ENCODE measurements at regions not wholly inside any gene's neighbourhood (a gene's known extent, or its start where the extent isn't known, plus 50 kb on each side); places are given as distances from the start of the nearest gene placed in this dataset.

DNA sequence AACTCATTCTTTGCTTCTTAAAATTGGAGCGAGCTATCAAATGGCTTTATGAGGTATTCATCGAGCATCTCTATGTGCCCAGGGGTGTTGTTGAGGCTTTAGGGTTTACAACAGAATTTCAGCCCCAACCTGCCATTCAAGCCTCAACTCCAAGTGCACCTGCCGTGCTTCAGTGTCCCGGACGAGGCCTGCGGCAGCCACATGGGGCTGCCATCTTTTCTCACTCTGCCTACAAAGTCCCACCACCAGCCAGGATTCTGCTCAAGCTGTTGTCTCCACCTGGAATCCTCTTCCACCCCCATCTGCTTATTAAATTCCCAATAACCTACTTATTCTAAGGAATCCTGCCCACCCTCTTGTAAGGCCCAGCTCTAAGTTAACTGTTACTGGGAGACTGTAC is 242.4 kb downstream of the OPA1 start:
- TF ChIP-seq, protein P1, sequence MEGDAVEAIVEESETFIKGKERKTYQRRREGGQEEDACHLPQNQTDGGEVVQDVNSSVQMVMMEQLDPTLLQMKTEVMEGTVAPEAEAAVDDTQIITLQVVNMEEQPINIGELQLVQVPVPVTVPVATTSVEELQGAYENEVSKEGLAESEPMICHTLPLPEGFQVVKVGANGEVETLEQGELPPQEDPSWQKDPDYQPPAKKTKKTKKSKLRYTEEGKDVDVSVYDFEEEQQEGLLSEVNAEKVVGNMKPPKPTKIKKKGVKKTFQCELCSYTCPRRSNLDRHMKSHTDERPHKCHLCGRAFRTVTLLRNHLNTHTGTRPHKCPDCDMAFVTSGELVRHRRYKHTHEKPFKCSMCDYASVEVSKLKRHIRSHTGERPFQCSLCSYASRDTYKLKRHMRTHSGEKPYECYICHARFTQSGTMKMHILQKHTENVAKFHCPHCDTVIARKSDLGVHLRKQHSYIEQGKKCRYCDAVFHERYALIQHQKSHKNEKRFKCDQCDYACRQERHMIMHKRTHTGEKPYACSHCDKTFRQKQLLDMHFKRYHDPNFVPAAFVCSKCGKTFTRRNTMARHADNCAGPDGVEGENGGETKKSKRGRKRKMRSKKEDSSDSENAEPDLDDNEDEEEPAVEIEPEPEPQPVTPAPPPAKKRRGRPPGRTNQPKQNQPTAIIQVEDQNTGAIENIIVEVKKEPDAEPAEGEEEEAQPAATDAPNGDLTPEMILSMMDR (IDR thresholded peaks at IDR 0.05) = no peak
- TF ChIP-seq POLR2A (IDR thresholded peaks at IDR 0.05) = no peak
